Activated CD4-positive, CD25-positive, alpha-beta regulatory T cell treated with anti-CD3 and anti-CD28 coated beads, Interleukin-2, amount 50 U/mL, for 24 hours (primary cell): ENCODE measurements at regions not wholly inside any gene's neighbourhood (a gene's known extent, or its start where the extent isn't known, plus 50 kb on each side); places are given as distances from the start of the nearest gene placed in this dataset.
"Not testable (repeated sequence)": the region's sequence is repeated elsewhere in the genome, so short reads cannot be mapped to it uniquely, and the experiment has no call there.

Experiments used
- ATAC-seq, 2 donors: fragments of 150-1000 bp; cut with Tn5 transposase; one replicate each; pipeline ENCODE4 v1.10.0; 2021; ENCODE audit warnings: mild to moderate bottlenecking in 1 of 2, moderate library complexity in 1 of 2

GRCh38 chr7:68729371-68729770 lies 868.9 kb upstream of the AUTS2 start:
- ATAC-seq: no peak

DNA sequence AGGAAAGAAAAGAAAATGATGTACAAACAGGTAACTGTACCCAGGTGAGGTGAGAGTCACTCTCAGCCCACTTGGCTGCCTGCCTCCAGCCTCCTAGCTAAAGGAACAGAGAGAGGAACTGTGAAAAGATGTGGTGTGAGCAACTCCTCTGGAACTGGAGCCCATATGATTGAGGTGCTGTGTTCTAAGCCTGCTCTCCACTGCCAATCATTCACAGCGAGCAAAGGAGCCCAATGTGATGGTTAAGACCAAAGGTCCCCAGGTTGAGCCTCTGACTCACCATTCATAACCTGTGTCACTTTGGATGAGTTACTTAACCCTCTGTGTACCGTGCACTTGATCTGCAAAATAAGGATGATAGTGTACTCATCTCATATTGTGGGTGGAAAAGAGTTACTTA lies 868.1 kb upstream of the AUTS2 start:
- no peak for ATAC-seq

DNA sequence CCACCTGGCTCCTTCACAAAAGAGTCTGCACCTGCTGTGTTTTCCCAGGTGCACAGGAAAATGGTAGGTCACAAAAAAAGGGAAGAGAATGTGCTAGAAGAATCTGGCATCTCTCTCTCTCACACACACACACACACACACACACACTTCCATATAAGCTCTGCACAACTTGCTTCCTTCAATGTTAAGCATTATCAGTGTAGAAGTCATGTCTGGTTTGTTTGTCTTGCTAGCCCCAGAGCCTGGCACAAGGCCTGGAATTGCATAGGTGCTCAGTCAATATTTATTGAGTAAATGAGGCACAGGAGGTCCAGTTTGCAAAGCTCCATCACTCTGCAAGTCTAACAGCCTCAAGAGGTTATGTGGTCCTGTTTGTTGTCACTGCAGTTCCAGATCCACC lies 867.3 kb upstream of the AUTS2 start:
- ATAC-seq: no peak

DNA sequence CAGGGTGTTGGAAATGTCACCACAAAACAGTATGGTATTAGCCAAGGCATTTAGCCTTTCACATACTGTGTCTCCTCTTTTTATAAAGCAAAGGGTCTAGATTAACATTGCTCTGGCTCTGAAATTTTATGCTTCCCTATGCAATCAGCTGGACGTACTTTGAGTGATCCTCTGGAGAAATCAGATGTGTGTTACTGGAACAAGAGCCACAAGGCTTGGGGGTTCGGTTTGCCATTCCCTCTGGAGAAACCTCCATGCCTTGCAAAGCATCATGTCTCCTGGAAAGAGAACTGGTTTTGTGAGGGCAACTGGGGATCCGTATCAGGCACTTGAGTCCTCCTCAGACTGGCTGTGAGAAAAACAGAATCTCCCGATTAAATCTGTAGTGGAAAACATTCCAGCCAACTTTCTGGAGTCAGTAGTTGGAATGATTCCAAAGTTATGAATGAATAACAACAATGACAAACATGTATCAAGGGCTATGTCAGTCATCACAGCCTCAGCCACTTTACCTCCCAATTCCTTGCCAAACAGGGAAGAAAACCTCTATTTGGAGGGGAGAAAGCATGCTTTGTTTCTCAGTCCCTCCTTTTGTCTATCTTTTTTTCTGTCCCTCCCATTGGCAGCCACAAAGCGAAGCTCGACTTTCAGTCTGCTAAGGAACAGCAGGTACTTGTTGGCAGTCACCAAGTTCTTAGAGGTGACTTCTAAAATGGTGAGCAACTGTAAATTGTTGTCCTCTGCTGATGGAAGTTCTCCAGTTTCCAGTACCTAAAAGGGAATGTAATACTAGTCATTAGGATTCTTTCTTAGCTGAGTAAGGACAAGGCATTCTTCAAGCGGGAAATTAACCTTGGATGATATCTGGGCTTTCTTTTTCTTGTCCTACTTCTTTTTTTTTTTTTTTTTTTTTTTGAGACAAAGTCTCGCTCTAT lies 864.8 kb upstream of the AUTS2 start:
- no peak for ATAC-seq

DNA sequence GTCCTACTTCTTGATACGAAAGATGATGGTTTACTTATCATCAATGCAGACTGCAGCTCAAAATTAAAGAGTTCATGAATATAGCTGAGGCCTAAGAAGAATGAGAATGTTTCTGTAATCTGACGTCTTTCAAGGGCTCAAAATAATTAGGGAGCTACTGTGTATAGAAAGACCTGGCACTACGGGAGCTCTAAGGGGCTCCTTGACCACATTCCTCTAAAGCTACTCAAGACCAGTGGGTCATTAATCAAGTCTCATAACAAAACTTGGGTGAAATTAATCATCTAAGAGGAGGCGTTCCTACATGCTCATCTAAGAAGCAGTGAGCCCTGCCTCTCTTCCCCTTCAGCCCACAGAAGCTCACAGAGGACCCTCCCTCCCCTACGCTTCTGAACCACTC lies 863.8 kb upstream of the AUTS2 start:
- ATAC-seq: no peak

DNA sequence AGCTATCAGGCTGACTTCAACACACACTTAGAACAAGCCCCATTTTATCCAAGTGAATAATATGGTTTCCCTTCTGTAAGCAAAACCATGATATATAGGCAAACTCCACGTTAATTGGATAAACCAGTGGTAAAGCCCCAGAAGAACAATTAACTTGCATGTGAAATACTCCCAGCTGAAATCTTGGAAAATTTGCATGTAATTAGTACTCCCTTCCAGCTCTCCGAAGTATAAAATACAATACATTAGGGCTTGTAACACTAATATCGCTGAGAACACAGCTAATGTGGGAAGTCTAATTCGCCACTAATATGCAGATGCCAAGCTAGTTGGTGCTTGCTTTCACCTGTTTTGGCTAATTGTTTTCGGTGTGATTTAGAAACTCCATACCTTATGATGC lies 859.0 kb upstream of the AUTS2 start:
- ATAC-seq: no peak

DNA sequence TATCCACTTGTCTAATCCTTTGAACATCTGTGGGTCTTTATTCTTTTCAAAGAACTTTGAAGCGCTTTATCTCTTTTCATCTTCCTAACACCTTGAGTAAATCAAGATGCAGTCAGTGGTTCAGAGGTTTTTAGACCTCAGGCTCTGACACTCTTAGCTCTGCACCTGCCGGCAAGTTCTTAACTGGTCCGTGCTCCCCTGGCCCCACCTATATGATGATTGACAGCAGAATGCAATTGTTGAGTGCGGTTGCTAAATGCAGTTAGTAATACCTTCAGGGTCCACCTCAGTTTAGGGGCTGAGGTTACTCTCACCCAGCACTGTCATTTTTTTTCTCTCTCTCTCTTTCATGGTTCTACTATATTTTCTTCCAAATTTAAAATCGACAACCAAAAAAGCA lies 854.2 kb upstream of the AUTS2 start:
- ATAC-seq: no peak

DNA sequence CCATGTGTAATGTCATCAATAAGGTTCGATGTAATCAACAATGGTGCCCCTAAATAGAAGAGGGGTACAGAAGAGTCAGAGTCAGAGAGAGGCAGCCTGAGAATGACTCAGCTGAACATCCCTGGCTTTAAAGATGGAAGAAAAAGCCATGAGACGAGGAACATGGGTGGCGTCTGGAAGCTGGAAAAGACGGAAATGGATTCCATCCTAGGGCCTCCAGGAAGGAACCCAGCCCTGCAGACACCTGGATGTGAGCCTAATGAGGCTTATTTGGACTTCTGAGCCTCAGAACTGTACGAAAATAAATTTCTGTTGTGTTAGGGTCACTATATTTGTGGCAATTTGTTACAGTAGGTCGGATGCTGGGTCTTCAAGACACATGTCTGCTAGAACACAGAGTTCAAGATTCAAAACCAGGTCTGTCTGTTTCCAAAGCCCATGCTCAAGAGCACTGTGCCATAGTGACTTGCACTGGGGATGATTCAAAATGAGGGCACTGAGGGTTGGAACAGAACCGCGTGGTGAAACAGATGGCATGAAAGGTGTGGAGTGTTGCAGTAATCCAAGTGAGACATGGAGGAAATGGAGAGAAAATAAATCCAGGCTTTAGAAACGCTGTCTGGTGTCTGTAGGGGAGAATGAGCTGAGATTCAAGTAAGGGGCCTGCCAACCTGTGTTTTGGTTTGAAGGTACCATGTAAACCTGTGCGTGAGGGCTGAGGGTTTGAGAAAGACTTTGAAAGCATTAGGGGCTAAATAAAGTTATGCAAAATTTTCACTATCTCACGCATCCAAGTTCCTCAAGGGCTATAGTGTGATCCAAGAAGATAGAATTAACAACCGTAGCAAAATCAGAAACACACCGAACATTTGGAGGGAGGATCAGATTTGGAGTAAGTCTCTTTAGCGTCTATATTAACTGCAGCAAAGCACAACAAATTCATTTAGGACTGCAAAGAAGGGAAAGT lies 849.1 kb upstream of the AUTS2 start:
- no peak for ATAC-seq

GRCh38 chr7:68752485-68753178 lies 845.6 kb upstream of the AUTS2 start:
- no peak for ATAC-seq

DNA sequence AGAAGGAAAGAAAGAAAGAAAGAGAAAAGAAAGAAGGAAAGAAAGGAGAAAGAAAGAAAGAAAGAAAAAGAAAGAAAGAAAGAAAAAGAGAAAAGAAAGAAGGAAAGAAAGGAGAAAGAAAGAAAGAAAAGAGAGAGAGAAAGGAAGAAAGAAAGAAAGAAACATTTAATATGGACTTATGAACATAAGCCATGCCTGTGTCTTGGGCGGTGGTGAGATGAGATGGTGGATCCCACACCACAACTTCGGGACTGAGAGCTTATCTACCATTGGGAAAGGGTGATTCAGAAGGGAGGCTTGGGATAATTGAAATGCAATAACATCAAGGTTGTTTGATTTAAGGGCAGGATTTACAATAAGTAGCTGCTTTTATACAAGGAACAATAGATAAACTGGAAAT lies 843.9 kb upstream of the AUTS2 start:
- no peak for ATAC-seq

DNA sequence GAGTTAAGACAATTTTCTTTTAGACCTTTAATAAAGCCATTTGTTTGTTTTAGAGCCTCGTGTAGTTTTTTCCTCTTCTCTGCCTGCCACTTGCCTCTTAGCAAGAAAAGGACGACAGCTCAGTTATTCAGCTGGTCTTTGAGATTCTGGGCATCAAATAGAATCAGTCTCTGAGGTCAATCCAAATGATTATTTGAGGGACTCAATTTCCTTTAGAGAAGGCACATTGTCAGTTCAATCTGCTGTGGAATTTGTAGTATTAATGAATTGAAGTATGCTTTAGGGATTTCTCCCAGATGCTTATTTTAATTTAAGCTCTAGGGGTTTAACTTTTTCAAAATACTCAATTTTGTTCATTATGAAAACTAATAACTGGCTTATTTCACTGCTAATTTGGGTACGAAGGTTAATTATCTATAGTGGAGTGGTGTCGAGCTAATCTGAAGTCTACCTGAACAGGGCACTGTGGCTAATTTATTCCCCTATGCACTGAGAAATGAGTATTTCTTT lies 841.2 kb upstream of the AUTS2 start:
- no peak for ATAC-seq

- no peak for ATAC-seq
Measured at GRCh38 chr7:68760556-68760955, 837.7 kb upstream of the AUTS2 start.

DNA sequence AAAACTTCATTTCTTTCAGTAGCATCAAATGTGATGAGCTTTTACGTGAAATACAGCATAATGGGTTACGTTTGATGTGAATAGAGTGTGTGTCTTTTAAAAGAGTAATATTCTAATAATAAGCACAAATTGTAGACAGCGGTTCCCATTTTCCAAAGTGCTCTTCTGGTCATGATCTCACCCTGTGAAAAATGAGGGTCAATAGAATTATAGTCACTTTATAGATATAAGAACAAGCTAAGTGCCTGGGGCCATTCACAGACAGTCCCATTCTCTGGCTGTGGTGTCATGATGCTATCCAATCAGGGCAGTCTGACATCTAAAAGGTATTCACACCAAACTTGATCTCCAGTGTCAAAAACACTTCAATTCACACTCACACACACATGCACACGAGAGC lies 830.8 kb upstream of the AUTS2 start:
- no peak for ATAC-seq

DNA sequence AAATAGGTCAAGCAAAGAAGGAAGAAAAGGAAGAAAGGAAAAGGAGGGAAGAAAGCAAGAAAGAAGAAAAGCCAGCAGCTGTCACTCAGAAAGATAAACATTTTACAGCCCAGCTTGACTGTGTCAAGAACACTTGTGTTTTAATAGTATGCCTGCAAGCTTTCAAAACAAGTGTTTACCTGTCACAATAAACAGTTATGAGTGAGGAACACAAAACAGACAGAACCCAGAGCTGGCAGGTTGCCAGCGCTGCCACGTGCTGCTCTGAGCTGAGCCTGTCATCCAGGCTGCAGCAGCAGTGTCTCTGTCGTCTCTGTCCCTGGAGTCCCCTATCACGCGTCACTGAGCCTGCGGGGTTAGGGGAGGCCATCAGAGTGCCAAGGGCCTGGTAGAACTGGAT lies 827.6 kb upstream of the AUTS2 start:
- ATAC-seq: no peak

DNA sequence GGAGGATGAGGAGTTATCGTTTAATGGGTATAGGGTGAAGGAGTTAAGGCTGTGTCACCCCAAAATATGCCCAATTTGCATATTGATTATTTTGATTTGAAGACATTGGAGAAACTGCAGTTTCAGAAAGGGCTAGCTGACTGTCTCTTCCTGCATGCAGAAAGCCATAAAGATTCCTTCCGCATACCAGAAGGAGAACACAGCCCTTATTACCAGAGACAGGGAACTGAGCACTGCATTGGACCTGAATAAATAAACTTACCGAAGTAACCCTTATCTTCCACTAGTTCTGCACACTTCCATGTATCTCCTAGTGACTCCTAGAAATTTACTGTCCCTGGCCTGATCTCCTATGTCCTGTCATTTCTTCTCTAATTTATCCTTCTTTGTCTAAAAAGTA lies 821.9 kb upstream of the AUTS2 start:
- ATAC-seq: no peak

GRCh38 chr7:68783684-68784083 lies 814.6 kb upstream of the AUTS2 start:
- ATAC-seq: no peak

- ATAC-seq: no peak
Measured at GRCh38 chr7:68785036-68785435, 813.2 kb upstream of the AUTS2 start.

- no peak for ATAC-seq
Measured at GRCh38 chr7:68787566-68787965, 810.7 kb upstream of the AUTS2 start.

DNA sequence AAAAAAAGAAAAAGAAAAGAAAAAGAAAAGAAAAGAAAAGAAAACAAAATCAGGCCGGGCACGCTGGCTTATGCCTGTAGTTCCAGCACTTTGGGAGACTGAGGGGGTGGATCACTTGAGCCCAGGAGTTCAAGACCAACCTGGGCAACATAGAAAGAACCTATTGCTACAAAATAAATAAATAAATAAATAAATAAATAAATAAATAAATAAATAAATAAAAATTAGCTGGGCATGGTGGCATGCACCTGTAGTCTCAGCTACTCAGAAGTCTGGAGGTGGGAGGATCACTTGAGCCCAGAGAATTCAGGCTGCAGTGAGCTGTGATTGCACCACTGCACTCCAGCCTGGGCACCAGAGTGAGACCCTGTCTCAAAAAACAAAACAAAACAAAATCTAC lies 809.7 kb upstream of the AUTS2 start:
- ATAC-seq: not testable (repeated sequence)

DNA sequence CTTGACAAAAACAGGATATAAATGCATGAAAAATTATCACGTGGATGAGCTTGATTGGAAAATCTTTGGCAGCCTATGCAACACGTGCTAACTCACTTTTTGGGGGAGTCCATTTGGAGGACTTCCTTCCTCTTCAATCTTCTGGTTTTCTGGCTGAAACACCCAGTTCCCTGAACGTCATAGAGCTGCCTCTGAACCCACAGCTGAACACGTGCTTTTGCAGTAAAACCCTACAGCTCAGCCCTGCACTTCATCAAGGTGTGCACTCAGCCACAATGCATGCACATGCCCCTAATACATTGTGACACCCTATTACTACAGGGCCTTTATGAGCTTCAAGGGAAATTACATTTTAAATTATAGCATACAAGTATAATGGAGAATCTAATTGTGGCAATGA lies 808.7 kb upstream of the AUTS2 start:
- ATAC-seq: no peak

- no peak for ATAC-seq
Measured at GRCh38 chr7:68792351-68792750, 805.9 kb upstream of the AUTS2 start.

- no peak for ATAC-seq
Measured at GRCh38 chr7:68793513-68793912, 804.8 kb upstream of the AUTS2 start.

- ATAC-seq: no peak
Measured at GRCh38 chr7:68800316-68800715, 798.0 kb upstream of the AUTS2 start.
